ENCODE measurements at regions not wholly inside any gene's neighbourhood (a gene's known extent, or its start where the extent isn't known, plus 50 kb on each side); places are given as distances from the start of the nearest gene placed in this dataset.
"Not testable (repeated sequence)": the region's sequence is repeated elsewhere in the genome, so short reads cannot be mapped to it uniquely, and the experiment has no call there.

GRCh38 chr14:106459971-106460730 is 933.8 kb downstream of the TMEM121 start:
- ATAC-seq: peak in 1 of 2 experiments; percentile 54; a peak in 2 of 6 replicates
- Histone ChIP-seq H3K9me3 (no peaks in the 10 kb centered on the region), H3K4me3 (no peak overlapping the region), H3K4me2 (no peak overlapping the region), H3K4me1 (no peaks in the 10 kb centered on the region), H3K27ac (no peak overlapping the region)
- FAIRE-seq: no peak
- 57% methylated on average over 24 of the region's 40 CpGs for WGBS (ENCODE audit: missing lambda C conversion rate)
- peak; percentile 1 to 21 for DNase-seq (ENCODE audit: low read depth in 1 of 2, low spot score in 1 of 2)
- POLR2A ChIA-PET: no interaction called here
- TF ChIP-seq MAFK (IDR thresholded peaks at IDR 0.05; ENCODE audit: partially characterized antibody) (no peak), FOSB (CRISPR knock-in tag; IDR thresholded peaks at IDR 0.05) (no peak), MAZ (IDR thresholded peaks at IDR 0.05; ENCODE audit: borderline replicate concordance, low read depth, low read length) (no peak), ZNF302 (CRISPR knock-in tag; IDR thresholded peaks at IDR 0.05) (no peak), SMC3 (IDR thresholded peaks at IDR 0.05) (no peak), NPAS2 (CRISPR knock-in tag; IDR thresholded peaks at IDR 0.05; ENCODE audit: borderline replicate concordance) (no peak), RAD21 (conservative IDR thresholded peaks at IDR 0.05 in 1 of 2, IDR thresholded peaks at IDR 0.05 in 1 of 2) (no peak), ZC3H11A (IDR thresholded peaks at IDR 0.05) (no peak), TFCP2L1 (CRISPR knock-in tag; IDR thresholded peaks at IDR 0.05) (no peak), BHLHE40 (IDR thresholded peaks at IDR 0.05; ENCODE audit: low read depth, low read length) (no peak), FOSL2 (IDR thresholded peaks at IDR 0.05) (no peak), FOSL2 (CRISPR knock-in tag; IDR thresholded peaks at IDR 0.05) (no peak), KDM5A (IDR thresholded peaks at IDR 0.05) (no peak), E2F6 (IDR thresholded peaks at IDR 0.05; ENCODE audit: borderline replicate concordance, low read depth) (no peak), HOXA7 (CRISPR knock-in tag; IDR thresholded peaks at IDR 0.05) (no peak)
- CTCF ChIA-PET: no interaction called here

GRCh38 chr14:106460916-106461315 is 934.5 kb downstream of the TMEM121 start:
- no peak for TF ChIP-seq HDAC2 (IDR thresholded peaks at IDR 0.05)
- no peak for TF ChIP-seq ELK1 (IDR thresholded peaks at IDR 0.05; ENCODE audit: low read depth, low read length)
- TF ChIP-seq TFCP2L1 (CRISPR knock-in tag; IDR thresholded peaks at IDR 0.05): no peak
- TF ChIP-seq KDM1A (IDR thresholded peaks at IDR 0.05; ENCODE audit: low read depth): no peak
- no peak for TF ChIP-seq BCL3 (IDR thresholded peaks at IDR 0.05)
- no peak for TF ChIP-seq HOXB13 (CRISPR knock-in tag; IDR thresholded peaks at IDR 0.05; ENCODE audit: low read depth)
- no peak for TF ChIP-seq FOSB (CRISPR knock-in tag; IDR thresholded peaks at IDR 0.05)
- TF ChIP-seq RNF2 (IDR thresholded peaks at IDR 0.05; ENCODE audit: borderline replicate concordance, low read depth): no peak
- no peak for TF ChIP-seq EHMT2 (IDR thresholded peaks at IDR 0.05; ENCODE audit: low read depth)
- no peak for TF ChIP-seq ZC3H11A (IDR thresholded peaks at IDR 0.05)
- no peak for TF ChIP-seq RARB (CRISPR knock-in tag; IDR thresholded peaks at IDR 0.05)
- TF ChIP-seq HOXB5 (CRISPR knock-in tag; IDR thresholded peaks at IDR 0.05): no peak
- no peak for TF ChIP-seq HMGXB4 (CRISPR knock-in tag; IDR thresholded peaks at IDR 0.05; ENCODE audit: borderline replicate concordance)
- POLR2A ChIA-PET: no interaction called here
- H3K4me2 ChIP-seq: no peak overlapping the region
- CTCF ChIA-PET: no interaction called here
- H3K4me1 ChIP-seq: no peaks in the 10 kb centered on the region
- no peak for FAIRE-seq
- 86% methylated on average over 12 of the region's 25 CpGs for WGBS (ENCODE audit: missing lambda C conversion rate)
- H3K4me3 ChIP-seq: no peak overlapping the region
- H3K27ac ChIP-seq: no peak overlapping the region
- no peak for ATAC-seq
- no peak for DNase-seq (ENCODE audit: low read depth in 1 of 2, low spot score in 1 of 2)
- H3K9me3 ChIP-seq: no peaks in the 10 kb centered on the region

- H3K4me3 ChIP-seq; H3K4me2 ChIP-seq; ATAC-seq; H3K27ac ChIP-seq; H3K4me1 ChIP-seq; FAIRE-seq; POLR2A ChIA-PET; H3K9me3 ChIP-seq; DNase-seq (ENCODE audit: low read depth in 1 of 2, low spot score in 1 of 2): not testable (repeated sequence)
- CTCF ChIA-PET: interaction anchor here (1.4 kb wide), 1 partner anchor 298 kb away, joined by 3 read pairs; no protein-coding TSS in a partner anchor
- WGBS (ENCODE audit: missing lambda C conversion rate): 0% methylated on average over 4 of the region's 4 CpGs
Measured at GRCh38 chr14:106466483-106466882, 940.1 kb downstream of the TMEM121 start.

GRCh38 chr14:106468869-106469268 is 942.5 kb downstream of the TMEM121 start:
- H3K4me1 ChIP-seq; CTCF ChIA-PET; H3K27ac ChIP-seq; ATAC-seq; H3K9me3 ChIP-seq; DNase-seq (ENCODE audit: low read depth in 1 of 2, low spot score in 1 of 2); H3K4me2 ChIP-seq; POLR2A ChIA-PET; FAIRE-seq; H3K4me3 ChIP-seq: not testable (repeated sequence)
- 0% methylated on average over 1 of the region's 4 CpGs for WGBS (ENCODE audit: missing lambda C conversion rate)
